ENCODE measurements at regions not wholly inside any gene's neighbourhood (a gene's known extent, or its start where the extent isn't known, plus 50 kb on each side); places are given as distances from the start of the nearest gene placed in this dataset.

GRCh38 chr4:24260133-24260715, 324.1 kb downstream of the DHX15 start:
- Histone ChIP-seq H3K9ac (ENCODE audit: low read length) (no peak overlapping the region), H3F3A (ENCODE audit: insufficient read depth) (no peaks in the 10 kb centered on the region), H3K4me2 (ENCODE audit: low read depth, low read length, poor library complexity, severe bottlenecking) (no peak overlapping the region), H3K4me3 (ENCODE audit: insufficient read depth, low read length, poor library complexity, severe bottlenecking) (no peak overlapping the region), H4K20me1 (ENCODE audit: low read depth, low read length) (no peaks in the 10 kb centered on the region), H2AFZ (ENCODE audit: low read depth, low read length, severe bottlenecking) (no peak overlapping the region), H3K9me2 (replicated peaks; ENCODE audit: insufficient read depth, low read length) (no peaks in the 10 kb centered on the region), H3K27ac (ENCODE audit: low read depth, low read length) (no peak overlapping the region), H3K27me3 (ENCODE audit: low read length) (no peaks in the 10 kb centered on the region), H3K36me3 (ENCODE audit: low read length) (no peaks in the 10 kb centered on the region), H3K9me3 (ENCODE audit: insufficient read depth, low read length) (no peaks in the 10 kb centered on the region), H3K79me2 (ENCODE audit: insufficient read depth, low read length) (no peaks in the 10 kb centered on the region)
- TF ChIP-seq EZH2phosphoT487 (conservative IDR thresholded peaks at IDR 0.05; ENCODE audit: low read length), result no peak
- no peak for TF ChIP-seq CTCF (IDR thresholded peaks at IDR 0.05; ENCODE audit: insufficient read depth, low read length, poor library complexity, severe bottlenecking)

- Histone ChIP-seq H3K36me3 (ENCODE audit: low read length) (no peaks in the 10 kb centered on the region), H2AFZ (ENCODE audit: low read depth, low read length, severe bottlenecking) (no peak overlapping the region), H4K20me1 (ENCODE audit: low read depth, low read length) (no peaks in the 10 kb centered on the region), H3K9me2 (replicated peaks; ENCODE audit: insufficient read depth, low read length) (no peaks in the 10 kb centered on the region), H3F3A (ENCODE audit: insufficient read depth) (no peaks in the 10 kb centered on the region), H3K27ac (ENCODE audit: low read depth, low read length) (no peak overlapping the region), H3K79me2 (ENCODE audit: insufficient read depth, low read length) (no peaks in the 10 kb centered on the region), H3K9me3 (ENCODE audit: insufficient read depth, low read length) (no peaks in the 10 kb centered on the region), H3K4me2 (ENCODE audit: low read depth, low read length, poor library complexity, severe bottlenecking) (no peak overlapping the region), H3K9ac (ENCODE audit: low read length) (no peak overlapping the region), H3K27me3 (ENCODE audit: low read length) (no peaks in the 10 kb centered on the region), H3K4me3 (ENCODE audit: insufficient read depth, low read length, poor library complexity, severe bottlenecking) (no peak overlapping the region)
- TF ChIP-seq EZH2phosphoT487 (conservative IDR thresholded peaks at IDR 0.05; ENCODE audit: low read length) (no peak), CTCF (IDR thresholded peaks at IDR 0.05; ENCODE audit: insufficient read depth, low read length, poor library complexity, severe bottlenecking) (no peak)
Measured at GRCh38 chr4:24256547-24256946, 327.8 kb downstream of the DHX15 start.

GRCh38 chr4:24256066-24256465, 328.3 kb downstream of the DHX15 start:
- Histone ChIP-seq H3K4me3 (ENCODE audit: insufficient read depth, low read length, poor library complexity, severe bottlenecking) (no peak overlapping the region), H3K4me2 (ENCODE audit: low read depth, low read length, poor library complexity, severe bottlenecking) (no peak overlapping the region), H3K9me2 (replicated peaks; ENCODE audit: insufficient read depth, low read length) (no peaks in the 10 kb centered on the region), H3K27ac (ENCODE audit: low read depth, low read length) (no peak overlapping the region), H3F3A (ENCODE audit: insufficient read depth) (no peaks in the 10 kb centered on the region), H4K20me1 (ENCODE audit: low read depth, low read length) (no peaks in the 10 kb centered on the region), H3K9ac (ENCODE audit: low read length) (no peak overlapping the region), H3K27me3 (ENCODE audit: low read length) (no peaks in the 10 kb centered on the region), H3K79me2 (ENCODE audit: insufficient read depth, low read length) (no peaks in the 10 kb centered on the region), H3K9me3 (ENCODE audit: insufficient read depth, low read length) (no peaks in the 10 kb centered on the region), H2AFZ (ENCODE audit: low read depth, low read length, severe bottlenecking) (no peak overlapping the region), H3K36me3 (ENCODE audit: low read length) (no peaks in the 10 kb centered on the region)
- TF ChIP-seq EZH2phosphoT487 (conservative IDR thresholded peaks at IDR 0.05; ENCODE audit: low read length) (no peak), CTCF (IDR thresholded peaks at IDR 0.05; ENCODE audit: insufficient read depth, low read length, poor library complexity, severe bottlenecking) (no peak)

Measured in SU-DHL-6 (cell line).